Skeletal muscle tissue (tissue), 3 donors: ENCODE measurements at regions not wholly inside any gene's neighbourhood (a gene's known extent, or its start where the extent isn't known, plus 50 kb on each side); places are given as distances from the start of the nearest gene placed in this dataset.
"Not testable (repeated sequence)": the region's sequence is repeated elsewhere in the genome, so short reads cannot be mapped to it uniquely, and the experiment has no call there.

ENCODE experiments used
- H3K27ac ChIP-seq: one replicate; pipeline ENCODE4 v1.7.0; 2013; ENCODE audit warnings: mild to moderate bottlenecking, low read depth, low read length, inconsistent platforms
- H3K27me3 ChIP-seq, 3 donors: one replicate each; pipeline ENCODE4 v1.7.0; 2013; ENCODE audit warnings: low read length in 3 of 3; ENCODE audit not compliant: control insufficient read depth in 3 of 3, insufficient read depth in 3 of 3
- H3K36me3 ChIP-seq, 3 donors: one replicate each; pipeline ENCODE4 v1.7.0; 2013; ENCODE audit warnings: low read length in 3 of 3; ENCODE audit not compliant: control insufficient read depth in 3 of 3, insufficient read depth in 3 of 3
- H3K4me1 ChIP-seq, 3 donors: one replicate each; pipeline ENCODE4 v1.7.0; 2013; ENCODE audit warnings: low read length in 3 of 3, mild to moderate bottlenecking in 3 of 3; ENCODE audit not compliant: control insufficient read depth in 3 of 3, insufficient read depth in 3 of 3
- H3K4me3 ChIP-seq, 3 donors: one replicate each; pipeline ENCODE4 v1.7.0; 2013; ENCODE audit warnings: low read length in 3 of 3
- H3K9ac ChIP-seq, 3 donors: one replicate each; pipeline ENCODE4 v1.7.0; 2013; ENCODE audit warnings: low read length in 3 of 3, mild to moderate bottlenecking in 3 of 3, moderate library complexity in 2 of 3, low read depth in 1 of 3
- H3K9me3 ChIP-seq, 3 donors: one replicate each; pipeline ENCODE4 v1.7.0; 2013; ENCODE audit warnings: low read length in 3 of 3; ENCODE audit not compliant: control insufficient read depth in 3 of 3
- donor health status: Osteomylitis.

DNA sequence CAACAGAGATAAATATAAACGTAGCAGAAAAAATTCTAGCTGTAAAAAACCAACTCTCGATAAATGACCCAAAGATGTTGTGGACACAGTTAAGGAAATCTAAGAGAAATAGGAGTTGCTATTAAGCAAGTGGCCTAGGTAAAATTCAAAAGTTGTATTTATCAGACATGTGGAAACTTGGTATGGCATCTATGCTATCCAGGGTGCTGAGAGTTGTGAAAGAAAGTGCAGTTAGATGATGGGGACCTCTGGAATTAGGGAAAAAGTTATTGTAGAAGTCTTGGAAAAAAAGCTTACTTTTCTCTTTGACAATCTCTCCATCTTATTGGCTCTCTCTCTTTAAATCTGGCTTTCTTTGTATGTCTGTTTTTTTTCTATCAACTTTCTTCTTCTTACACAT lies 1090.9 kb downstream of the TBL1XR1 start:
- no peaks in the 10 kb centered on the region for H3K9me3 ChIP-seq
- no peak overlapping the region for H3K27ac ChIP-seq
- no peaks in the 10 kb centered on the region for H3K4me1 ChIP-seq

DNA sequence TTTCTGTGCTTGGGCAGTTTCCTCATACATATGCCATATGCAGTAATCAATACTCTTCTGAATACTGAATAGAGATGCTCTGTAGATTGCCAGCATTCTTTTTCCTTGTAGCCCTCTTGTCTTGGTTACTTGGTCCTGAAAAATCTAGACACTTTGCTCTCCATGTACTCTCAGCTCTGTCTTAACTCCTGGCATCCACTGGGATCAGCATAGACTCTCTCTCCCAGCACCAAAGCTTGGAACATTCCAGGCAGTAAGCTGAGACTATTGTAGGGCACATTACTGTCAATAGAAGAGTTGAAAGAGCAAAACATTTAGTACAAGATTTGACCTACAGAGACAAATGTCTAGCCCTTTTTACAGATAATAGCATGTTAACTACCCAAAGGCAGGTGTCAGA lies 1100.3 kb downstream of the TBL1XR1 start:
- no peaks in the 10 kb centered on the region for H3K4me1 ChIP-seq
- no peak overlapping the region for H3K27ac ChIP-seq
- H3K27me3 ChIP-seq = no peaks in the 10 kb centered on the region
- H3K9me3 ChIP-seq = no peaks in the 10 kb centered on the region
- H3K36me3 ChIP-seq = no peaks in the 10 kb centered on the region
- H3K9ac ChIP-seq = no peak overlapping the region
- no peak overlapping the region for H3K4me3 ChIP-seq

More for the DNA sequence above, 1090.9 kb downstream of the TBL1XR1 start:
- no peaks in the 10 kb centered on the region for H3K36me3 ChIP-seq
- no peak overlapping the region for H3K4me3 ChIP-seq
- H3K27me3 ChIP-seq = no peaks in the 10 kb centered on the region
- no peak overlapping the region for H3K9ac ChIP-seq

DNA sequence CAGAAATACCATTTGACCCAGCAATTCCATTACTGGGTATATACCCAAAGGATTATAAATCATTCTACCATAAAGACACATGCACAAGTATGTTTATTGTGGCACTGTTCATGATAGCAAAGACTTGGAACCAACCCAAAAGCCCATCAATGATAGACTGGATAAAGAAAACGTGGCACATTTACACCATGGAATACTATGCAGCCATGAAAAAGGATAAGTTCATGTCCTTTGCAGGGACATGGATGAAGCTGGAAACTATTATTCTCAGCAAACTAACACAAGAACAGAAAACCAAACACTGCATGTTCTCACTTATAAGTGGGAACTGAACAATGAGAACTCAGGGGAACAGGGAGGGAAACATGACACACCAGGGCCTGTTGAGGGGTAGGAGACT lies 1103.4 kb downstream of the TBL1XR1 start:
- H3K36me3 ChIP-seq, H3K4me1 ChIP-seq, H3K27me3 ChIP-seq, H3K4me3 ChIP-seq, H3K27ac ChIP-seq, H3K9ac ChIP-seq, H3K9me3 ChIP-seq: not testable (repeated sequence)

DNA sequence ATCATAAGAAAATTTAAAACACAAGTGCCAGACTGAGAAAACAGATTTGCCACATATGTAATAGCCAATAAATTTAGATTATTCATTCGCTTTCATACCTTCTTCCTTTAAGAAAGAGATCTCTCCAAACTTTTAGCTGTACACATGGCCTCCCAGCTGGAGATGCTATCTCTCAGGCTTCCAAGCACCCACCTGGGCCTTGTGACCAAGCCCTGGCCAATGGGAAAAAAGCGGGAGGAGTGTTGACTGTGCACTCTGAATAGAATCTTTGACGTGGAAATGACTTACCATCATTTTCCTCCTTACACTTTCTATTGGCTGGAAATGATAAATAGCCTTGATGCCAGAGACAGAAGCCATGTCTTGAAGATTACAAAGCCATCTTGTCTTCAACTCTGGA lies 1106.6 kb downstream of the TBL1XR1 start:
- H3K36me3 ChIP-seq = no peaks in the 10 kb centered on the region
- no peaks in the 10 kb centered on the region for H3K27me3 ChIP-seq
- no peaks in the 10 kb centered on the region for H3K9me3 ChIP-seq
- H3K4me3 ChIP-seq = no peak overlapping the region
- no peaks in the 10 kb centered on the region for H3K4me1 ChIP-seq
- H3K27ac ChIP-seq = no peak overlapping the region
- H3K9ac ChIP-seq = no peak overlapping the region

DNA sequence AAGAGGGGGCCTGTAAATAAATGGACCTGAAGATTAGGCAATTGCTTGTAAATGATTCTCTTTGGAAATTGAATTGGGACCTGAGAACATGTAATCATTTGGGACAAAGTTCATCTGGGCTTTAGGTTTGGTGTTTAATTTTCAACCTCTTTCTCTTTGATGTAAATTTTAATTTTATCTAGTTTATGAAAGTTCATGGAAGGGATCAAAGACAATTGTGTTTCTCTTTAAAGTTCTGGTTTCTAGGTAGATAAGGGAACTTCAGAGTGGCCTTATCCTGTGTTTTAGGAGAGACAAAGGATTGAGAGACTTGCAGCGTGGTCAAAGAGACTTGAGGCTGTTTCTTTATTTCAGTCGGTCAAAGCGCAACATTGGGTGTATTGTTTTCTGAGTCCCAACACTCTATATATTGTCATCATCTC lies 1108.3 kb downstream of the TBL1XR1 start:
- Histone ChIP-seq H3K27me3 (no peaks in the 10 kb centered on the region), H3K9me3 (no peaks in the 10 kb centered on the region), H3K36me3 (no peaks in the 10 kb centered on the region), H3K27ac (no peak overlapping the region), H3K9ac (no peak overlapping the region), H3K4me1 (no peaks in the 10 kb centered on the region), H3K4me3 (no peak overlapping the region)

DNA sequence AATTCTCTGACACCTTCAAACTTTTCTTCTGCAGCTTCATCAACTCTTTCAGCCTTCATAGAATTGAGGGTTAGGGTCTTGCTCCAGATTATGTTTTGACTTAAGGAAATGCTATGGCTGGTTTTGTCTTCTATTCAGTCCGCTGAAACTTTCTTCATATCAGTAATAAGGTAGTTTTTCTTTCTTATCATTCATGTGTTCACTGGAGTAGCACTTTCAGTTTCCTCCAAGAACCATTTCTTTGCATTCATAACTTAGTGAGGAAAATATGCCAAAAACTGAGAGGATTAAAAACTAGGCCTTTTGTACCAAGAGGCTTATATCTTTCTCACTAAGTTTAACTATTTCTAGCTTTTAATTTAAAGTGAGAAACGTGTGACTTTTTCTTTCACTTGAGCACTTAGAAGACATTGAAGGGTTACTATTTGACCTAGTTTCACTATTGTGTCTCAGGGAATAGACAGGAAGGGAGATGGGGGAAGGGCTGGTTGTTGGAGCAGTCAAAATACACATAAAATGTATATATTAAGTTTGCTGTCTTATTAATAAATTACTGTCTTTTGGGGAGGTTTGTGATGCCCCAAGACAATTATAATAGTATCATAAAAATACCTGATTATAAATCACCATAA lies 1110.1 kb downstream of the TBL1XR1 start:
- Histone ChIP-seq H3K9me3 (no peaks in the 10 kb centered on the region), H3K27ac (no peak overlapping the region), H3K36me3 (no peaks in the 10 kb centered on the region), H3K9ac (no peak overlapping the region), H3K27me3 (no peaks in the 10 kb centered on the region), H3K4me1 (no peaks in the 10 kb centered on the region), H3K4me3 (no peak overlapping the region)

DNA sequence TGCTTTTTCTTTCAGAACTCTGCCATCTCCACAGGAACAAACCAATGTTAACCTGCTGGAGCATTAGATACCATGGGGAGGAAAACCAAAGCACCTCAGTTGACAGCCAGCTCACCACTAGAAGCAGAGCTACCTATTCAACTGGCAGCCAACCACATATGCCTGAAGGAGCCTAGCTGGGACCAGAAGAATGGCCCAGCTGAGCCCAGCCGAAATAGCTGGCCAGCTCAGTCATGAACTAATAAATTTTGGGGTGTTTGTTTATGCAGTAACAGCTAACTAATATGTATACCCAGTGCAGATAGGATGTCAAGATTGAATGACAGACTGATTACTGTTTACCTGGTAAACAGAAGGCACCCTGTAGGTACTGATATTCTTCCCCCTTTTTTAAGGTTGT lies 1117.5 kb downstream of the TBL1XR1 start:
- no peak overlapping the region for H3K27ac ChIP-seq
- no peaks in the 10 kb centered on the region for H3K9me3 ChIP-seq
- no peaks in the 10 kb centered on the region for H3K27me3 ChIP-seq
- H3K9ac ChIP-seq = no peak overlapping the region
- H3K36me3 ChIP-seq = no peaks in the 10 kb centered on the region
- no peaks in the 10 kb centered on the region for H3K4me1 ChIP-seq
- no peak overlapping the region for H3K4me3 ChIP-seq

DNA sequence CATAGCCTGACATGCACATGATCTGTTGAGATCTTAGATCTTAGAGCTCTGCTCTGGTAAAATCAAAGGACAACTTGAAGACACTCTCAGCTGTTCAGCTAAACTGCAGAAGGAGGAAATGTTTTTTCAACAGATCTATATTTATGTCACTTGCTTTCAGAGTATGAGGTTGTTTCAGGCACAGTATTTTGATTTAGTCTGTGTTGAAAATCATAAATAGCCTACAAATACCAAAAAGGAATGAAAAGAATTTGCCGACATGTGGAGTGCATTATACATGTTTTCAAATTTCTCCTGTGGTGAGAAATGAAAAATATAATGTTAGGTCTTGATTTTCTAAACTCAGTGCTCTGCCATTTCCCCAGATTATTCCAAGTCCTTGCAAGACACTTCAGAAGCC lies 1118.4 kb downstream of the TBL1XR1 start:
- H3K27me3 ChIP-seq = no peaks in the 10 kb centered on the region
- no peak overlapping the region for H3K27ac ChIP-seq
- H3K4me3 ChIP-seq = no peak overlapping the region
- H3K9ac ChIP-seq = no peak overlapping the region
- no peaks in the 10 kb centered on the region for H3K36me3 ChIP-seq
- no peaks in the 10 kb centered on the region for H3K9me3 ChIP-seq
- no peaks in the 10 kb centered on the region for H3K4me1 ChIP-seq

DNA sequence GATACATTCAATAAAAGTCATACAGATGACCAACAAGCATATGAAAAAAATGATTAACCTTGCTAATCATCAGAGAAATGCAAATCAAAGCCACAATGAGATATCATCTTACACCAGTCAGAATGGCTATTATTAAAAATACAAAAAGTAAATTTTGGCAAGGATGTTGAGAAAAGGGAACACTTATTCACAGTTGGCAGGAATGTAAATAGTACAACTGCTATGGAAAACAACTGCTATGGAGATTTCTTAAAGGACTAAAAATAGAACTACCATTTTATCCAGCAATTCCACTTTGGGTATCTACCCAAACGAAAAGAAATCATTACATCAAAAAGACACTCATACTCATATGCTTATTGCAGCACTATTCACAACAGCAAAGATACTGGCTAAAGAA lies 1121.8 kb downstream of the TBL1XR1 start:
- no peaks in the 10 kb centered on the region for H3K9me3 ChIP-seq
- no peaks in the 10 kb centered on the region for H3K27me3 ChIP-seq
- no peak overlapping the region for H3K27ac ChIP-seq
- H3K4me3 ChIP-seq = no peak overlapping the region
- no peak overlapping the region for H3K9ac ChIP-seq
- no peaks in the 10 kb centered on the region for H3K4me1 ChIP-seq
- H3K36me3 ChIP-seq = no peaks in the 10 kb centered on the region

DNA sequence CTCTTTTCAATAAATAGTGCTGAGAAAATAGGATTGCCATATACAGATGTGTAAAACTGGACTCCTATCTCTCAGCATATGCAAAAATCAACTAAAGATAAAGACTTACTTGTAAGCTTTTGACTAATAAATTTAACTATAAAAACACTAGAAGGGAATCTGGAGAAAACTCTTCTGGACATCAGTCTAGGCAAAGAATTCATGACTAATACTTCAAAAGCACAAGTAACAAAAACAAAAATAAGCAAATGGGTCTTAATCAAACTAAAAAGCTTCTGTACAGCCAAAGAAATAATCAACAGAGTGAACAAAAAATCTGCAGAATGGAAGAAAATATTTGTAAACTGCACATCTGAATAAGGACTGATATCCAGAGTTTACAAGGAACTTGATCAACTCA lies 1122.2 kb downstream of the TBL1XR1 start:
- no peaks in the 10 kb centered on the region for H3K9me3 ChIP-seq
- no peaks in the 10 kb centered on the region for H3K27me3 ChIP-seq
- H3K4me1 ChIP-seq = no peaks in the 10 kb centered on the region
- no peak overlapping the region for H3K27ac ChIP-seq
- H3K4me3 ChIP-seq = no peak overlapping the region
- H3K36me3 ChIP-seq = no peaks in the 10 kb centered on the region
- no peak overlapping the region for H3K9ac ChIP-seq

DNA sequence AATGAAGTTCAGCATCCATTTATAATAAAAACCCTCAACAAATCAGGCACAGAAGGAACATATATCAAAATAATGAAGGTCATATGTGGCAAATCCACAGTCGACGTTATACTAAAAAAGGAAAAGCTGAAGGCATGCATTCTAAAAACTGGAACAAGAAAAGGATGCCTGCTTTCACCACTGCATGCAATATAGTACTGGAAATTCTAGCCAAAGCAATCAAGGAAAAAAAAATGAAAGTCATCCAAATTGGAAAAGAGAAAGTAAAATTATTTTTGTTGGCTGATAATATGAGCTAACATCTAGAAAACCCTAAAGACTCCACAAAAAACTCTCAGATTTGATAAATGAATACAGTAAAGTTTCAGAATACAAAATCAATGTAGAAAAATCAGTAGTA lies 1123.2 kb downstream of the TBL1XR1 start:
- no peak overlapping the region for H3K27ac ChIP-seq
- no peak overlapping the region for H3K4me3 ChIP-seq
- no peaks in the 10 kb centered on the region for H3K4me1 ChIP-seq
- H3K36me3 ChIP-seq = no peaks in the 10 kb centered on the region
- H3K9ac ChIP-seq = no peak overlapping the region
- no peaks in the 10 kb centered on the region for H3K27me3 ChIP-seq
- no peaks in the 10 kb centered on the region for H3K9me3 ChIP-seq
